Thoracic aorta (tissue), 2 donors: ENCODE measurements at regions not wholly inside any gene's neighbourhood (a gene's known extent, or its start where the extent isn't known, plus 50 kb on each side); places are given as distances from the start of the nearest gene placed in this dataset.

Experiments
- ATAC-seq: fragments of 150-250 bp; one replicate; pipeline ENCODE4 v1.8.0; 2017; ENCODE audit warnings: low read depth; ENCODE audit not compliant: insufficient number of reproducible peaks, low FRiP score
- DNase-seq: peaks from one replicate; pipeline ENCODE4 v3.0.0-alpha.2; 2020; ENCODE audit warnings: low spot score
- H3K27ac ChIP-seq, 2 donors: fragments of 200-600 bp; sonication (generic); 1 replicate in 1 of 2; 2 replicates in 1 of 2; pipeline ENCODE4 v1.5.1; 2016; ENCODE audit warnings: mild to moderate bottlenecking in 2 of 2, moderate library complexity in 2 of 2
- H3K27me3 ChIP-seq: fragments of 200-600 bp; sonication (generic); replicated peaks from 2 replicates; pipeline ENCODE4 v1.6.0; 2016; ENCODE audit warnings: mild to moderate bottlenecking; ENCODE audit not compliant: insufficient read depth
- H3K36me3 ChIP-seq: fragments of 200-600 bp; sonication (generic); one replicate; pipeline ENCODE4 v1.5.1; 2016
- H3K4me1 ChIP-seq, 2 donors: fragments of 200-600 bp; sonication (generic); 1 replicate in 1 of 2; 2 replicates in 1 of 2; pipeline versions ENCODE4 v1.5.1 to v1.6.0; 2016; ENCODE audit warnings: low read depth in 2 of 2, mild to moderate bottlenecking in 1 of 2; ENCODE audit not compliant: control insufficient read depth in 1 of 2
- H3K4me3 ChIP-seq: fragments of 200-600 bp; sonication (generic); 2 replicates; pipeline ENCODE4 v1.5.1; 2016; ENCODE audit warnings: mild to moderate bottlenecking
- H3K9me3 ChIP-seq: fragments of 200-600 bp; sonication (generic); 2 replicates; pipeline ENCODE4 v1.5.1; 2016
- TF ChIP-seq, protein P1 (sequence below): fragments of 200-600 bp; sonication (generic); IDR thresholded peaks from one replicate; pipeline ENCODE4 v1.5.1; 2019; ENCODE audit warnings: antibody characterized with exemption

DNA sequence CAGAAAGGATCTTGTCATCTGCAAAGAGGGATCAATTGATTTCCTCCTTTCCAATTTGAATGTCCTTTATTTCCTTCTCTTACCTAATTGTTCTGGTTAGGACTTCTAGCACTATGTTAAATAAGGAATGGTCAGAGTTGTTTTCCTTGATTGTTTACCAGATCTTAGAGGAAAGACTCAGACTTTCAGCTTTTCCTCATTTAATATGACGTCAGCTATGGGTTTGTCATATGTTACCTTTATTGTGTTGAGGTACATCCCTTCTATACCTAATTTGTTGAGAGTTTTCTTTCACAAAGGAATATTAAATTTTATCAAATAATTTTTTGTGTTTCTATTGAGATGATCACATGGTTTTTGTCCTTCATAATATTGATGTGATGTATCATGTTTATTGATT, 656.5 kb upstream of the GRAMD2B start:
- no peak overlapping the region for H3K4me3 ChIP-seq

GRCh38 chr5:125775896-125776295, 647.3 kb upstream of the GRAMD2B start:
- Histone ChIP-seq H3K4me1 (no peaks in the 10 kb centered on the region), H3K9me3 (no peaks in the 10 kb centered on the region), H3K36me3 (no peaks in the 10 kb centered on the region), H3K27ac (no peak overlapping the region), H3K4me3 (no peak overlapping the region), H3K27me3 (no peaks in the 10 kb centered on the region)
- TF ChIP-seq, protein P1, sequence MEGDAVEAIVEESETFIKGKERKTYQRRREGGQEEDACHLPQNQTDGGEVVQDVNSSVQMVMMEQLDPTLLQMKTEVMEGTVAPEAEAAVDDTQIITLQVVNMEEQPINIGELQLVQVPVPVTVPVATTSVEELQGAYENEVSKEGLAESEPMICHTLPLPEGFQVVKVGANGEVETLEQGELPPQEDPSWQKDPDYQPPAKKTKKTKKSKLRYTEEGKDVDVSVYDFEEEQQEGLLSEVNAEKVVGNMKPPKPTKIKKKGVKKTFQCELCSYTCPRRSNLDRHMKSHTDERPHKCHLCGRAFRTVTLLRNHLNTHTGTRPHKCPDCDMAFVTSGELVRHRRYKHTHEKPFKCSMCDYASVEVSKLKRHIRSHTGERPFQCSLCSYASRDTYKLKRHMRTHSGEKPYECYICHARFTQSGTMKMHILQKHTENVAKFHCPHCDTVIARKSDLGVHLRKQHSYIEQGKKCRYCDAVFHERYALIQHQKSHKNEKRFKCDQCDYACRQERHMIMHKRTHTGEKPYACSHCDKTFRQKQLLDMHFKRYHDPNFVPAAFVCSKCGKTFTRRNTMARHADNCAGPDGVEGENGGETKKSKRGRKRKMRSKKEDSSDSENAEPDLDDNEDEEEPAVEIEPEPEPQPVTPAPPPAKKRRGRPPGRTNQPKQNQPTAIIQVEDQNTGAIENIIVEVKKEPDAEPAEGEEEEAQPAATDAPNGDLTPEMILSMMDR: no peak
- ATAC-seq: no peak
- DNase-seq: no peak

More for the DNA sequence above, 656.5 kb upstream of the GRAMD2B start:
- no peaks in the 10 kb centered on the region for H3K36me3 ChIP-seq
- no peaks in the 10 kb centered on the region for H3K27me3 ChIP-seq
- ATAC-seq (no peak), DNase-seq (no peak)
- H3K27ac ChIP-seq: no peak overlapping the region
- no peaks in the 10 kb centered on the region for H3K9me3 ChIP-seq
- TF ChIP-seq, protein P1: no peak
- H3K4me1 ChIP-seq: no peaks in the 10 kb centered on the region

GRCh38 chr5:125776656-125777139, 646.5 kb upstream of the GRAMD2B start:
- H3K36me3 ChIP-seq: no peaks in the 10 kb centered on the region
- H3K9me3 ChIP-seq: no peaks in the 10 kb centered on the region
- no peaks in the 10 kb centered on the region for H3K4me1 ChIP-seq
- ATAC-seq: no peak
- DNase-seq: no peak
- H3K27ac ChIP-seq: no peak overlapping the region
- TF ChIP-seq, protein P1: no peak
- no peak overlapping the region for H3K4me3 ChIP-seq
- H3K27me3 ChIP-seq: no peaks in the 10 kb centered on the region

GRCh38 chr5:125778791-125779190, 644.4 kb upstream of the GRAMD2B start:
- Histone ChIP-seq H3K27ac (no peak overlapping the region), H3K4me3 (no peak overlapping the region), H3K27me3 (no peaks in the 10 kb centered on the region), H3K4me1 (no peaks in the 10 kb centered on the region), H3K9me3 (no peaks in the 10 kb centered on the region), H3K36me3 (no peaks in the 10 kb centered on the region)
- TF ChIP-seq, protein P1: no peak
- no peak for ATAC-seq
- DNase-seq: no peak

- Histone ChIP-seq H3K36me3 (no peaks in the 10 kb centered on the region), H3K9me3 (no peaks in the 10 kb centered on the region), H3K4me3 (no peak overlapping the region), H3K27me3 (no peaks in the 10 kb centered on the region), H3K4me1 (no peaks in the 10 kb centered on the region), H3K27ac (no peak overlapping the region)
- DNase-seq (no peak), ATAC-seq (no peak)
- TF ChIP-seq, protein P1: no peak
These were observed 637.8 kb upstream of the GRAMD2B start for GRCh38 chr5:125785407-125785806.
